ENCODE measurements at regions not wholly inside any gene's neighbourhood (a gene's known extent, or its start where the extent isn't known, plus 50 kb on each side); places are given as distances from the start of the nearest gene placed in this dataset.

- Histone ChIP-seq H3K27me3 (ENCODE audit: insufficient read depth, low read depth, low read length) (no peaks in the 10 kb centered on the region), H3K36me3 (ENCODE audit: insufficient read depth, low read length) (no peaks in the 10 kb centered on the region), H3K9ac (ENCODE audit: low read length) (no peak overlapping the region), H3K4me2 (ENCODE audit: low read length) (no peak overlapping the region), H2AFZ (ENCODE audit: low read depth, low read length) (no peak overlapping the region), H3F3A (ENCODE audit: insufficient read depth, low read length, poor library complexity, severe bottlenecking) (peaks cover 7% of the 10 kb centered on the region), H3K79me2 (replicated peaks; ENCODE audit: insufficient read depth, low read length) (peaks cover 6% of the 10 kb centered on the region), H3K27ac (ENCODE audit: low read length) (no peak overlapping the region), H3K9me2 (ENCODE audit: insufficient read depth, low read length) (no peaks in the 10 kb centered on the region), H3K4me3 (ENCODE audit: low read length) (no peak overlapping the region), H4K20me1 (ENCODE audit: insufficient read depth) (no peaks in the 10 kb centered on the region), H3K9me3 (ENCODE audit: low read length) (no peaks in the 10 kb centered on the region)
- no peak for TF ChIP-seq CTCF (IDR thresholded peaks at IDR 0.05; ENCODE audit: poor library complexity, severe bottlenecking)
- TF ChIP-seq TAF1 (IDR thresholded peaks at IDR 0.05; ENCODE audit: low read depth): no peak
- no peak for TF ChIP-seq EP300 (conservative IDR thresholded peaks at IDR 0.05; ENCODE audit: poor library complexity, severe bottlenecking)
- no peak for TF ChIP-seq POLR2AphosphoS5 (IDR thresholded peaks at IDR 0.05)
- TF ChIP-seq RAD21 (conservative IDR thresholded peaks at IDR 0.05): no peak
- no peak for TF ChIP-seq SMC3 (conservative IDR thresholded peaks at IDR 0.05; ENCODE audit: poor library complexity)
- TF ChIP-seq EZH2 (IDR thresholded peaks at IDR 0.05; ENCODE audit: borderline replicate concordance, insufficient read depth, low read length, poor library complexity, severe bottlenecking): no peak
- TF ChIP-seq REST (IDR thresholded peaks at IDR 0.05; ENCODE audit: borderline replicate concordance): no peak
- no peak for TF ChIP-seq MXI1 (conservative IDR thresholded peaks at IDR 0.05; ENCODE audit: poor library complexity, severe bottlenecking)
Observed at GRCh38 chr3:168295027-168295426, 199.3 kb upstream of the GOLIM4 start.

GRCh38 chr3:168292296-168292695 is 196.6 kb upstream of the GOLIM4 start:
- no peaks in the 10 kb centered on the region for H4K20me1 ChIP-seq (ENCODE audit: insufficient read depth)

More at GRCh38 chr3:168292296-168292695, 196.6 kb upstream of the GOLIM4 start:
- H3K36me3 ChIP-seq (ENCODE audit: insufficient read depth, low read length): no peaks in the 10 kb centered on the region
- H3K9ac ChIP-seq (ENCODE audit: low read length): no peak overlapping the region
- TF ChIP-seq RAD21 (conservative IDR thresholded peaks at IDR 0.05) (no peak), MXI1 (conservative IDR thresholded peaks at IDR 0.05; ENCODE audit: poor library complexity, severe bottlenecking) (no peak), EP300 (conservative IDR thresholded peaks at IDR 0.05; ENCODE audit: poor library complexity, severe bottlenecking) (no peak), REST (IDR thresholded peaks at IDR 0.05; ENCODE audit: borderline replicate concordance) (no peak)
- H3K4me3 ChIP-seq (ENCODE audit: low read length): no peak overlapping the region
- no peaks in the 10 kb centered on the region for H3K79me2 ChIP-seq (replicated peaks; ENCODE audit: insufficient read depth, low read length)
- H3K4me2 ChIP-seq (ENCODE audit: low read length): no peak overlapping the region
- no peak overlapping the region for H2AFZ ChIP-seq (ENCODE audit: low read depth, low read length)
- H3K9me2 ChIP-seq (ENCODE audit: insufficient read depth, low read length): no peaks in the 10 kb centered on the region
- H3K27ac ChIP-seq (ENCODE audit: low read length): no peak overlapping the region
- no peaks in the 10 kb centered on the region for H3K9me3 ChIP-seq (ENCODE audit: low read length)
- H3K27me3 ChIP-seq (ENCODE audit: insufficient read depth, low read depth, low read length): no peaks in the 10 kb centered on the region
- H3F3A ChIP-seq (ENCODE audit: insufficient read depth, low read length, poor library complexity, severe bottlenecking): peaks cover 8% of the 10 kb centered on the region
